HG02852 (cell line): ENCODE measurements at regions not wholly inside any gene's neighbourhood (a gene's known extent, or its start where the extent isn't known, plus 50 kb on each side); places are given as distances from the start of the nearest gene placed in this dataset.

Experiments used
- ATAC-seq: cut with Tn5 transposase; IDR thresholded peaks from one replicate; pipeline ENCODE4 v1.9.1; 2021; ENCODE audit warnings: mild to moderate bottlenecking, moderate library complexity; ENCODE audit not compliant: unreplicated experiment

- ATAC-seq: no peak
These were observed 76.3 kb downstream of the MRPL14 start for GRCh38 chr6:44050872-44051505.

GRCh38 chr6:44049989-44050871 lies 77.0 kb downstream of the MRPL14 start:
- ATAC-seq: no peak

GRCh38 chr6:44049163-44049988 lies 77.9 kb downstream of the MRPL14 start:
- ATAC-seq: peak; percentile 63

GRCh38 chr6:44048277-44048676 lies 79.0 kb downstream of the MRPL14 start:
- no peak for ATAC-seq

GRCh38 chr6:44047801-44048200 lies 79.5 kb downstream of the MRPL14 start:
- ATAC-seq: no peak

GRCh38 chr6:44047179-44047546 lies 80.1 kb downstream of the MRPL14 start:
- ATAC-seq: no peak

GRCh38 chr6:44046516-44047178 lies 80.6 kb downstream of the MRPL14 start:
- ATAC-seq: no peak

GRCh38 chr6:44045672-44046015 lies 81.6 kb downstream of the MRPL14 start:
- ATAC-seq: no peak

- no peak for ATAC-seq
These were observed 82.1 kb downstream of the MRPL14 start for GRCh38 chr6:44044940-44045671.

- ATAC-seq: no peak
These were observed 83.1 kb downstream of the MRPL14 start for GRCh38 chr6:44044154-44044539.

- ATAC-seq: no peak
These were observed 83.6 kb downstream of the MRPL14 start for GRCh38 chr6:44043479-44044153.

- ATAC-seq: no peak
These were observed 84.2 kb downstream of the MRPL14 start for GRCh38 chr6:44042989-44043478.

GRCh38 chr6:44042261-44042988 lies 84.8 kb downstream of the MRPL14 start:
- no peak for ATAC-seq

- no peak for ATAC-seq
These were observed 85.6 kb downstream of the MRPL14 start for GRCh38 chr6:44041461-44042260.

GRCh38 chr6:44040786-44041185 lies 86.5 kb downstream of the MRPL14 start:
- no peak for ATAC-seq

GRCh38 chr6:44039839-44040350 lies 87.4 kb downstream of the MRPL14 start:
- no peak for ATAC-seq

- ATAC-seq: no peak
These were observed 88.0 kb downstream of the MRPL14 start for GRCh38 chr6:44039191-44039719.
